HG02981 (cell line): ENCODE measurements at regions not wholly inside any gene's neighbourhood (a gene's known extent, or its start where the extent isn't known, plus 50 kb on each side); places are given as distances from the start of the nearest gene placed in this dataset.

Source experiments
- ATAC-seq: cut with Tn5 transposase; IDR thresholded peaks from one replicate; pipeline ENCODE4 v1.9.1; 2021; ENCODE audit warnings: mild to moderate bottlenecking, moderate library complexity; ENCODE audit not compliant: unreplicated experiment

- no peak for ATAC-seq
Observed at GRCh38 chr5:68379275-68380036, 163.9 kb downstream of the PIK3R1 start.

GRCh38 chr5:68380078-68380477 is 164.5 kb downstream of the PIK3R1 start:
- ATAC-seq: no peak

- ATAC-seq: no peak
Observed at GRCh38 chr5:68381060-68381459, 165.5 kb downstream of the PIK3R1 start.

- ATAC-seq: no peak
Observed at GRCh38 chr5:68381909-68382308, 166.4 kb downstream of the PIK3R1 start.

- no peak for ATAC-seq
Observed at GRCh38 chr5:68382640-68383039, 167.1 kb downstream of the PIK3R1 start.

- no peak for ATAC-seq
Observed at GRCh38 chr5:68383888-68384310, 168.3 kb downstream of the PIK3R1 start.

GRCh38 chr5:68384936-68385594 is 169.5 kb downstream of the PIK3R1 start:
- no peak for ATAC-seq

DNA sequence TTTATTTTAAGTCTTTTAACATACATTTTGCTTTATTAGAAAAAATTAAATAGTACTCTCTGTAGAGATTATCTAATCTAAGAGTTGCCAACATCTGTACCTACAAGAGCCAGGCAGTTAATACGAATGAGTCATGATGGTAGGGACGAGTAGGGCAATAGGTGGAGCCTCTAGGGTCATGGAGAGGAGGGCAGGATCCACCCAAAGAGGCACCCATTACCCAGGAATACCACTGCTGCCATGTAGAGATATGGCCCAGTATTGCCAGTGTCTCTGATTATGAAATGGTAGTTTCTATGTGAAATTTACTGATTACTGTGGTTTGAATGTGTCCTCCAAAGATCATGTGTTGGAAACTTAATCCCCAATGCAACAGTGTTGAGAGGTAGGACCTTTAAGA is 170.4 kb downstream of the PIK3R1 start:
- no peak for ATAC-seq

GRCh38 chr5:68387074-68387796 is 171.7 kb downstream of the PIK3R1 start:
- ATAC-seq: no peak

DNA sequence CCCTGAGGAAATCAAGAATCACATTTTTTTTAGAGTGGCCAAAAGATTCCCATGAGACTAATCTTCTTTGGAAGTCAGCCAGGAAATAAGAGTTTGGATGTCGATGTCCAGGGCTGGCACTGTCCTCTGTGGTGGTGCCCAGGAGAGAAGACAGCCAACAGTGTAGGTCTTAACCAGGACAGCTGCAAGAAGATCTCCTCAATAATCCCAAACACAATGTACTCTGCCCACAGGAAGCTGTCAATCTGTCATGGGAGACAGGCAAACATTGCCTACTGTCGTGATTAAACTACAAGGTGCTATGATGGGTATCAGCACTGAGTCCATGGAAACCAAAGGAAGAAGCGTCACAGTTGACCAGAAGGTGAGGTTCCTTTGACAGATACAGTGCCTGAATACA is 174.1 kb downstream of the PIK3R1 start:
- ATAC-seq: no peak

DNA sequence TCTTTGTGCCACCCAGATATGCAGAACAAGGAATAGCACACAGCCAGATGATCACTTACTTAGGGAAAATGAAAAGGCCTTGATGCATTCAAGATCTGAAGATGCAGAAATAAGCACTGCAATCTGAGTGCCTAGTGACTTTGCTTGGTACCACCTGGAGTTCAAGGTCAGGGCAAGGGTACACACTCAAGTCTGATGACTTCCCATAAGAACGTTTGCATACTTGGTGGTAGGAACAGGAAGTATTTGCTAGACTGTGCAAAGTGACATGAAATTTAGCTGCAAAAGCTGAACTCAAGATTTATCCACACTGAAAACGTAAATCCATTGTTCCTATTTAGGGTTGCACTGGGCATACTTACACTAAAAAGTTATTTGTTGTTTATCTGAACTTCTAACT is 177.1 kb downstream of the PIK3R1 start:
- ATAC-seq: no peak

DNA sequence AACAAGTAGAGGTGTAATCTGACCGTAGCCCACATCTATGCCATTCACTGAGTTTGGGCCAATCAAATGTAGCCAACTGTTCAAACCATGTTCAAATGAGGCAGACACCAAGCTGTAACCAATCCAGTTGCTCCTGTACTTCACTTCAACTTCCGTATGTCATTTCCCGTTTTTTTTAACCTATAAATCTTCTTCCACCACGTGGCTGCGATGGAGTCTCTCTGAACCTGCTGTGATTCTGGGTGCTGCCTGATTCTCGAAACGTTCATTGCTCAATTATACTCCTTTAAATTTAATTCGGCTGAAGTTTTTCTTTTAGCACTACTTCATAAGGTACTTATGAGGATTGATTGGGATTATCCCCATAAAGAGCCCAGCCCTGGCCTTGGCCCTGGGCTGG is 179.7 kb downstream of the PIK3R1 start:
- ATAC-seq: no peak

DNA sequence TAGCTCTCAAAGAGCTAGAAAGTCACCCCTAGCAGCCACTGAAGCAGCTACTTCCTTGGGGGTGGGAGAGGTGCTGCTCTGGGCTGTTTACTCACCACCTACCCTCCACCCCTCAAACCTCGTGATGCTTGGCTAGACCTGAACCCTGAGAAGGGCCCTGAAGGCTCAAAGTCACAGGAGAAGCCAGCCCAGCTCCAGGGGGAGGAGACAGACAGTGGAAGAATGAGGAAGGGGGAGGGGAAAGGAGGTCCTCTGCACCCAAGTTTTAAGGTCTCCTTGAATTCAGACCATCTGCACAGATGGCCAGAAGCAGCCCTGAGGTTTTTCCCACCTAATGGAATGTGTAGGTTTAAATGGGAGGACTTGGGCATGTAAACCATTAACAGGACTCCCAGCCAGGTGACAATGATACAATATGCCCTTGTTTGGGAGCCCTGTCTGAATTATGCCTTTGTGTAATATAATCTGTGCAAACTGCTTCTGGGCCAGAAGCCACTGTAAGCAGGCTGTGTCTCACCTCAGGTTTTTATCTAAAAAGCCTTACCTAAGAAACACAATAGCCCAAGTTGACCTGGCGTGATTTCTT is 180.5 kb downstream of the PIK3R1 start:
- ATAC-seq: no peak

GRCh38 chr5:68396722-68397121 is 181.2 kb downstream of the PIK3R1 start:
- no peak for ATAC-seq

- no peak for ATAC-seq
Observed at GRCh38 chr5:68398146-68398812, 182.7 kb downstream of the PIK3R1 start.

- no peak for ATAC-seq
Observed at GRCh38 chr5:68403301-68403700, 187.7 kb downstream of the PIK3R1 start.

GRCh38 chr5:68404246-68404645 is 188.7 kb downstream of the PIK3R1 start:
- ATAC-seq: no peak

DNA sequence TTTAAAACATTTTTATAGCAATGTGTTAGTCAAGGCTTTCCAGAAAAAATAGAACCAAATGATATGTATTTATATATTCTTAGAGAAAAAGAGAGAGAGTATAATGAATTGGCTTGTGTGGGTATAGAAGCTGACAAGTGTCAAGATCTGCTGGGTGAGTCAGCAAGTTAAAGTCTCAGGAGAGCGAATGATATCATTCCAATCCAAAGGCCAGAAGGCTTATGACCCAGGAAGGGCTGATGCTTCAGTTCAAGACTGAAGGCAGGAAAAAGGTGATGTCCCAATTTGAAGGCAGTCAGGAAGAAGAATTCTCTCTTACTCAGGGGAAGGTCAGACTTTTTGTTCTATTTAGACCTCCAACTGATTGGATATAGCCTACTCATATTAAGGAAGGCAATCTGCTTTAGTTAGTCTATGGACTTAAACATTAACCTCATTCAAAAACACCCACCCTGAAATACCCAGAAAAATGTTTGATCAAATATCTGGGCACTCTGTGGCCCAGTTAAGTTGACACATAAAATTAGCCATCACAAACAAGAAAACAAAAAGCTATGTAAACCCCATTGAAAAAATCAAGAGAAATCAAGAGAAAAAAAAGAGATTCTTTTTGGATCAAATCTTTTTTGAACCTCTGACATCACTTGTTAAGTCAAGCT is 189.6 kb downstream of the PIK3R1 start:
- no peak for ATAC-seq

- peak; percentile 16 for ATAC-seq
Observed at GRCh38 chr5:68405784-68406743, 190.5 kb downstream of the PIK3R1 start.
